NCI-H526 treated with DMSO at 0.1 percent for 48 hours (cell line): ENCODE measurements at regions not wholly inside any gene's neighbourhood (a gene's known extent, or its start where the extent isn't known, plus 50 kb on each side); places are given as distances from the start of the nearest gene placed in this dataset.

Experiments used
- DNase-seq: peaks from one replicate; lab custom pipeline; 2025; lab: John Stamatoyannopoulos, UW

- DNase-seq = no peak
Measured at GRCh38 chr6:88558981-88559380, 392.8 kb upstream of the CNR1 start.

- no peak for DNase-seq
Measured at GRCh38 chr6:88556663-88557062, 390.5 kb upstream of the CNR1 start.

- no peak for DNase-seq
Measured at GRCh38 chr6:88548891-88549505, 382.9 kb upstream of the CNR1 start.

GRCh38 chr6:88547768-88548167 lies 381.6 kb upstream of the CNR1 start:
- no peak for DNase-seq

GRCh38 chr6:88545991-88546390 lies 379.8 kb upstream of the CNR1 start:
- no peak for DNase-seq

- DNase-seq = no peak
Measured at GRCh38 chr6:88544986-88545612, 379.0 kb upstream of the CNR1 start.

GRCh38 chr6:88539295-88539764 lies 373.2 kb upstream of the CNR1 start:
- DNase-seq = no peak

- no peak for DNase-seq
Measured at GRCh38 chr6:88538840-88539239, 372.7 kb upstream of the CNR1 start.

GRCh38 chr6:88538130-88538706 lies 372.1 kb upstream of the CNR1 start:
- DNase-seq = no peak

- no peak for DNase-seq
Measured at GRCh38 chr6:88536071-88536625, 370.0 kb upstream of the CNR1 start.

- DNase-seq = no peak
Measured at GRCh38 chr6:88535306-88535705, 369.2 kb upstream of the CNR1 start.

GRCh38 chr6:88532241-88532860 lies 366.2 kb upstream of the CNR1 start:
- DNase-seq = no peak

GRCh38 chr6:88529726-88530125 lies 363.6 kb upstream of the CNR1 start:
- DNase-seq = no peak

GRCh38 chr6:88520445-88520844 lies 354.3 kb upstream of the CNR1 start:
- DNase-seq = no peak

GRCh38 chr6:88520017-88520338 lies 353.8 kb upstream of the CNR1 start:
- no peak for DNase-seq

GRCh38 chr6:88519301-88520016 lies 353.3 kb upstream of the CNR1 start:
- DNase-seq = no peak

- DNase-seq = peak; percentile 74
Measured at GRCh38 chr6:88517737-88518136, 351.6 kb upstream of the CNR1 start.

- DNase-seq = no peak
Measured at GRCh38 chr6:88513920-88514319, 347.8 kb upstream of the CNR1 start.

GRCh38 chr6:88513471-88513870 lies 347.3 kb upstream of the CNR1 start:
- DNase-seq = no peak

GRCh38 chr6:88512951-88513350 lies 346.8 kb upstream of the CNR1 start:
- DNase-seq = no peak

- no peak for DNase-seq
Measured at GRCh38 chr6:88502391-88502790, 336.2 kb upstream of the CNR1 start.
